GM12872 (cell line): ENCODE measurements at regions not wholly inside any gene's neighbourhood (a gene's known extent, or its start where the extent isn't known, plus 50 kb on each side); places are given as distances from the start of the nearest gene placed in this dataset.

Experiments
- CTCF ChIP-seq: IDR thresholded peaks from 3 replicates; pipeline ENCODE4 v1.5.1; 2011; ENCODE audit warnings: low read depth, mild to moderate bottlenecking, low read length, moderate library complexity; ENCODE audit not compliant: insufficient read depth

GRCh38 chr7:4610768-4611467 is 71.2 kb upstream of the FOXK1 start:
- TF ChIP-seq CTCF: peak; percentile 81

- TF ChIP-seq CTCF: no peak
Measured at GRCh38 chr7:4612237-4612636, 69.9 kb upstream of the FOXK1 start.

- no peak for TF ChIP-seq CTCF
Measured at GRCh38 chr7:4612939-4613841, 68.9 kb upstream of the FOXK1 start.

- TF ChIP-seq CTCF: no peak
Measured at GRCh38 chr7:4613846-4614548, 68.1 kb upstream of the FOXK1 start.

- TF ChIP-seq CTCF: no peak
Measured at GRCh38 chr7:4616116-4616515, 66.0 kb upstream of the FOXK1 start.

GRCh38 chr7:4621396-4621795 is 60.7 kb upstream of the FOXK1 start:
- TF ChIP-seq CTCF: no peak

GRCh38 chr7:4626318-4626845 is 55.7 kb upstream of the FOXK1 start:
- no peak for TF ChIP-seq CTCF
